PC-3 (cell line): ENCODE measurements at regions not wholly inside any gene's neighbourhood (a gene's known extent, or its start where the extent isn't known, plus 50 kb on each side); places are given as distances from the start of the nearest gene placed in this dataset.

ENCODE experiments used
- ATAC-seq: fragments of 200-7000 bp; cut with Tn5 transposase; 2 replicates; pipeline ENCODE4 v1.9.1; 2020; ENCODE audit warnings: mild to moderate bottlenecking, moderate library complexity
- BruUV-seq: library from RNA; stranded (reverse); fragments of 400-500 nt; replicated peaks from 2 replicates; lab custom pipeline; 2021; lab: Mats Ljungman, UMichigan
- CTCF ChIA-PET: fragments of 300-600 bp; sonication (Branson Sonifier 250); formaldehyde crosslinking; loops from one replicate; lab custom pipeline; 2022; ENCODE audit warnings: antibody characterized with exemption; lab: Charles Lee
- POLR2A ChIA-PET: fragments of 300-600 bp; sonication (Branson Sonifier 250); formaldehyde crosslinking; loops from one replicate; lab custom pipeline; 2022; ENCODE audit warnings: antibody characterized with exemption; ENCODE audit not compliant: unreplicated experiment; lab: Charles Lee
- DNase-seq: peaks from one replicate; pipeline ENCODE4 v3.0.0-alpha.2; 2015
- H2AFZ ChIP-seq: fragments of 300-600 bp; sonication (generic); 2 replicates; pipeline ENCODE4 v1.6.0; 2016; ENCODE audit warnings: antibody characterized with exemption, low read length
- H3F3A ChIP-seq: fragments of 300-600 bp; sonication (generic); one replicate; pipeline ENCODE4 v1.6.0; 2017; ENCODE audit warnings: antibody characterized with exemption, low read length, control low read depth, mild to moderate bottlenecking; ENCODE audit not compliant: unreplicated experiment
- H3K27ac ChIP-seq: fragments of 300-600 bp; sonication (generic); 2 replicates; pipeline ENCODE4 v1.5.1; 2016; ENCODE audit warnings: mild to moderate bottlenecking, low read length
- H3K27me3 ChIP-seq: fragments of 300-600 bp; sonication (generic); 2 replicates; pipeline ENCODE4 v1.6.1; 2016; ENCODE audit warnings: low read length, mixed read lengths
- H3K36me3 ChIP-seq: fragments of 300-600 bp; sonication (generic); 2 replicates; pipeline ENCODE4 v1.6.1; 2016; ENCODE audit warnings: low read depth, mixed run types, low read length, mixed read lengths
- H3K4me1 ChIP-seq: fragments of 300-600 bp; sonication (generic); 2 replicates; pipeline ENCODE4 v1.5.1; 2016; ENCODE audit warnings: low read length; ENCODE audit not compliant: insufficient read depth
- H3K4me2 ChIP-seq: fragments of 300-600 bp; sonication (generic); 2 replicates; pipeline ENCODE4 v1.6.0; 2016; ENCODE audit warnings: low read length
- H3K4me3 ChIP-seq: fragments of 300-600 bp; sonication (generic); 2 replicates; pipeline ENCODE4 v1.5.1; 2016; ENCODE audit warnings: mild to moderate bottlenecking, low read length, mixed read lengths
- H3K79me2 ChIP-seq: fragments of 300-600 bp; sonication (generic); 2 replicates; pipeline ENCODE4 v1.6.1; 2017; ENCODE audit warnings: low read length, mixed read lengths
- H3K9ac ChIP-seq: fragments of 300-600 bp; sonication (generic); 2 replicates; pipeline ENCODE4 v1.6.0; 2016; ENCODE audit warnings: mild to moderate bottlenecking, low read length
- H3K9me2 ChIP-seq: fragments of 300-600 bp; sonication (generic); replicated peaks from 2 replicates; pipeline ENCODE4 v1.6.1; 2016; ENCODE audit warnings: mixed run types, low read length, mixed read lengths
- H3K9me3 ChIP-seq: fragments of 300-600 bp; sonication (generic); 2 replicates; pipeline ENCODE4 v1.6.1; 2016; ENCODE audit warnings: low read length, mixed read lengths
- H4K20me1 ChIP-seq: fragments of 300-600 bp; sonication (generic); 2 replicates; pipeline ENCODE4 v1.6.1; 2016; ENCODE audit warnings: low read length, mixed read lengths
- EZH2 ChIP-seq: fragments of 300-600 bp; sonication (generic); IDR thresholded peaks from one replicate; pipeline ENCODE4 v1.6.1; 2017; ENCODE audit warnings: antibody characterized with exemption, mild to moderate bottlenecking, low read length; ENCODE audit not compliant: unreplicated experiment
- EZH2phosphoT487 ChIP-seq: fragments of 300-600 bp; sonication (generic); IDR thresholded peaks from 2 replicates; pipeline ENCODE4 v1.6.1; 2018; ENCODE audit warnings: mild to moderate bottlenecking, antibody characterized with exemption, low read length, borderline replicate concordance
- intact Hi-C: fragments of 100-400 bp; cut with micrococcal nuclease; formaldehyde crosslinking; loops from 2 replicates; pipeline ENCODE4 v1.9.0; 2023
- TF ChIP-seq, protein P1 (sequence below): fragments of 300-600 bp; sonication (generic); conservative IDR thresholded peaks from 2 replicates; pipeline ENCODE4 v1.5.1; 2017; ENCODE audit warnings: antibody characterized with exemption, low read depth, mild to moderate bottlenecking, low read length

DNA sequence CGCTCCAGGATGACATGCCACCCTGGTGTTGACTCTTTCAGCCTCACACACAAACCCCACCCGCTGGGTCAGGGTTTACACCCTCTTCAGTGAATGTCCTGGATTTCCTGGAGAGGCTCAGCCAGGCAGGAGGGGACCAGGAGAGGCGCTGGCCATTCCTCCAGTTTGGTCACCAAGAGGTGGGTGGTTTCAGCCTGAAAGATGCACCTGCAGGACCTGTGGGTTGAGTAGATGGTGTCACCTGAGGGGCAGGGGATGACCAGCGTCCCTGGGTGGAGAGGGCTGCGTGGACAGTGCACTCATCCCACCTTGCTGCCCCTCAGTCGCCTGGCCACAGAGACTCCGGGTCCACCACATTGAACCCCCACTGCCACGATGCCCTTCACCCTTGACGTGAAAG is 179.7 kb downstream of the ASMT start:
- Histone ChIP-seq H3K27me3 (no peaks in the 10 kb centered on the region), H3K9ac (no peak overlapping the region), H2AFZ (no peak overlapping the region), H3F3A (no peaks in the 10 kb centered on the region), H3K9me3 (no peaks in the 10 kb centered on the region), H3K4me1 (peaks cover 7% of the 10 kb centered on the region), H3K79me2 (no peaks in the 10 kb centered on the region), H3K27ac (no peak overlapping the region), H4K20me1 (no peaks in the 10 kb centered on the region), H3K9me2 (no peaks in the 10 kb centered on the region), H3K36me3 (no peaks in the 10 kb centered on the region), H3K4me3 (no peak overlapping the region), H3K4me2 (no peak overlapping the region)
- ChIA-PET CTCF (no interaction called here), POLR2A (no interaction called here)
- no TSS peak for BruUV-seq
- intact Hi-C loops = no loop called here
- no peak for TF ChIP-seq EZH2phosphoT487
- TF ChIP-seq, protein P1, sequence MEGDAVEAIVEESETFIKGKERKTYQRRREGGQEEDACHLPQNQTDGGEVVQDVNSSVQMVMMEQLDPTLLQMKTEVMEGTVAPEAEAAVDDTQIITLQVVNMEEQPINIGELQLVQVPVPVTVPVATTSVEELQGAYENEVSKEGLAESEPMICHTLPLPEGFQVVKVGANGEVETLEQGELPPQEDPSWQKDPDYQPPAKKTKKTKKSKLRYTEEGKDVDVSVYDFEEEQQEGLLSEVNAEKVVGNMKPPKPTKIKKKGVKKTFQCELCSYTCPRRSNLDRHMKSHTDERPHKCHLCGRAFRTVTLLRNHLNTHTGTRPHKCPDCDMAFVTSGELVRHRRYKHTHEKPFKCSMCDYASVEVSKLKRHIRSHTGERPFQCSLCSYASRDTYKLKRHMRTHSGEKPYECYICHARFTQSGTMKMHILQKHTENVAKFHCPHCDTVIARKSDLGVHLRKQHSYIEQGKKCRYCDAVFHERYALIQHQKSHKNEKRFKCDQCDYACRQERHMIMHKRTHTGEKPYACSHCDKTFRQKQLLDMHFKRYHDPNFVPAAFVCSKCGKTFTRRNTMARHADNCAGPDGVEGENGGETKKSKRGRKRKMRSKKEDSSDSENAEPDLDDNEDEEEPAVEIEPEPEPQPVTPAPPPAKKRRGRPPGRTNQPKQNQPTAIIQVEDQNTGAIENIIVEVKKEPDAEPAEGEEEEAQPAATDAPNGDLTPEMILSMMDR = no peak
- no peak for TF ChIP-seq EZH2
- no peak for DNase-seq
- no peak for ATAC-seq

DNA sequence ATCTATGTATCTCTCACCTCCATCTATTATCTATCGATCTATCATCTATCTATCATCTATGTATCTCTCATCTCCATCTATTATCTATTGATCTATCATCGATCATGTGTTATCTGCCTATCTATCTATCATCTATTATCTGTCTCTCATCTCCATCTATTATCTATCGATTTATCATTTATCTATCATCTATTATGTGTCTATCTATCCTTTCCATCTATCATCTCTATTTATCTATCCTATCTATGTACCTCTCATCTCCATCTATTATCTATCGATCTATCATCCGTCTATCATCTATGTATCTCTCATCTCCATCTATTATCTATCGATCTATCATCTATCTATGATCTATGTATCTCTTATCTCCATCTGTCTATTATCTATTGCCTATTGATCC is 188.1 kb downstream of the ASMT start:
- Histone ChIP-seq H3F3A (no peaks in the 10 kb centered on the region), H3K79me2 (no peaks in the 10 kb centered on the region), H3K4me1 (peaks cover 11% of the 10 kb centered on the region), H3K4me2 (no peak overlapping the region), H3K27me3 (no peaks in the 10 kb centered on the region), H3K9me3 (no peaks in the 10 kb centered on the region), H3K36me3 (no peaks in the 10 kb centered on the region), H3K4me3 (no peak overlapping the region), H4K20me1 (no peaks in the 10 kb centered on the region), H3K9ac (no peak overlapping the region), H2AFZ (no peak overlapping the region), H3K9me2 (no peaks in the 10 kb centered on the region), H3K27ac (no peak overlapping the region)
- DNase-seq = no peak
- CTCF ChIA-PET = no interaction called here
- no TSS peak for BruUV-seq
- POLR2A ChIA-PET = no interaction called here
- intact Hi-C loops = no loop called here
- ATAC-seq = no peak
- TF ChIP-seq EZH2phosphoT487 (no peak), EZH2 (no peak)
- TF ChIP-seq, protein P1 = no peak

DNA sequence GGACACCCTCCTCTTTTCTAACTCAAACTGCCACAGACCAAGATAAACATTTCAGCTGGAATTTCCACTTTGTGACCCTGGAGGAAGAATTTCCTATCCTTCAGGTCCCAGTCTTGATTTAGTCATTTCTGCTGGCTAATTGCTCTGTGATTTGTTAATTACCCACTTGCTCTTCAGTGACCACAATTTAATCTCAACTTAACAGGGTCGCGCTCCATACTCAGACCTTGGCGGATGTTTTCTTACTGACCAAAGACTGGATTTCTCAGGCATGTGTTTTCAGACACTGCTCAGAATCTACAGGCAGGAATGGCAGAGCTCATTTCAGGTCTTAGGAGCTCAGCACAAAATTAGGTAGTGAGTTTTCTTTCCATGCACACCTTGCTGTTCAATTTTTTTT is 188.9 kb downstream of the ASMT start:
- Histone ChIP-seq H3K9me3 (no peaks in the 10 kb centered on the region), H3F3A (no peaks in the 10 kb centered on the region)
- POLR2A ChIA-PET = no interaction called here

More for the DNA sequence above, 188.9 kb downstream of the ASMT start:
- no peak overlapping the region for H3K4me3 ChIP-seq
- ATAC-seq (no peak), DNase-seq (no peak)
- H3K36me3 ChIP-seq = no peaks in the 10 kb centered on the region
- BruUV-seq = no TSS peak
- H3K9ac ChIP-seq = no peak overlapping the region
- H3K79me2 ChIP-seq = no peaks in the 10 kb centered on the region
- H3K27me3 ChIP-seq = no peaks in the 10 kb centered on the region
- no peak overlapping the region for H3K4me2 ChIP-seq
- TF ChIP-seq EZH2 (no peak), EZH2phosphoT487 (no peak)
- TF ChIP-seq, protein P1 = no peak
- no peaks in the 10 kb centered on the region for H4K20me1 ChIP-seq
- peaks cover 11% of the 10 kb centered on the region for H3K4me1 ChIP-seq
- intact Hi-C loops = no loop called here
- no peaks in the 10 kb centered on the region for H3K9me2 ChIP-seq
- CTCF ChIA-PET = no interaction called here
- no peak overlapping the region for H2AFZ ChIP-seq
- no peak overlapping the region for H3K27ac ChIP-seq
